ENCODE measurements at regions not wholly inside any gene's neighbourhood (a gene's known extent, or its start where the extent isn't known, plus 50 kb on each side); places are given as distances from the start of the nearest gene placed in this dataset.

DNA sequence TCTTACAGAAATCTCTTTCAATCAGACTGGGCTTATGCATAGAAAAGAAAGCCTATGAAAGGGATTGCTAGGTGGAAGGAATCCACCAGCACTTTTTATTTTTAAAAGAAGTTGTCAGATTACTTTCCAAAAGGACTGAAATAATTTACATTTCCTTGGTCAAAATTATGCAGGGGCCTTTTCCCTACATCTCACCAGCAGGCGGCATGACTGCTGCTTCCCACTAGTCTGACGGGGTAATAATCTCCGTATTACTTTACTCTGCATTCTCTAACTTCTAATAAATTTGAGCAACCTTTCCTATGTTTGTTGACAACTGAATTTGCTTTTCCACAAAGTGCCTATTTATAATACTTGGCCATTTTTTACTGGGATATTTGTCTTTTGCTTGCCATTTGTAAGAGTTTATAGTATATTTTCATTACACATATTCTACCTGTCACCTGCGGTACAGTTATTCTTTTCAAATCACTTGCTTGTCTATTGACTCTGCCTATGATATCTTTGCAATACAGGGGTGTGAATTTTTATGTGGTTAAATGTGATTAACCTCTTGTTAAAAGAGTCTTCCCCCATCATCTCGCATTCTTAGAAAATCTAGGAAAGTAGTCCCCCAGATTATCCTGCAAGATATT, 51.9 kb upstream of the USP47 start:
- no peak for DNase-seq (ENCODE audit: extremely low read depth, low read depth, low spot score)

DNA sequence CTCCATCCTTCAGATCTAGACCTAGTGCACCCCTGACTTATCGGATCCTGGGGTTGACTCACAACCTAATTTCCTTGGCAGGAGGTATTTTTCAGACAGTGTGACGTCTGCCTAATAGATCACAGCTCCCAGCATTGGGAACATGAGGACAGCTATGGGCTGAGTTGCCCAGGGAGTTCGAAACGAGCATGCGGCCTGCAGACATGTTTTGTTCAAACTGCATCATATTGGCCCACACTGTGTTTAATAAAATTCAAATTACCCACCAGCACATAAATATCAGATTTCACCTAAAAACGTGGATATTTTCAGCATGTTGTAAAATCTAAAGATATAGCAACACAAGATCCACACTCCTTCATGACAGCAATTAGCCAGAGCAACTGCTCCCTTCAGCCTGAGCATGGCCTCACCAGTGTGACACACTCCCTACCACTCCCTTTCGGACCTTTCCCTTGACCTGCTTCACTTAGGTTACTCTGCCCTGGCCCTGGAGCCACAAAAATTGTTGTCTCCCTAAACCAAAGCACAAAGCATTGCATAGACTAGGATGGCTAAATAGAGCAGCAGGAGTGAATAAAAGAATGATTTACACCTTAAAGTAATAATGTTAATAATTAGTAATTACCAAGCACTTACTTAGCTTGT, 53.6 kb upstream of the USP47 start:
- no peak for DNase-seq (ENCODE audit: extremely low read depth, low read depth, low spot score)

DNA sequence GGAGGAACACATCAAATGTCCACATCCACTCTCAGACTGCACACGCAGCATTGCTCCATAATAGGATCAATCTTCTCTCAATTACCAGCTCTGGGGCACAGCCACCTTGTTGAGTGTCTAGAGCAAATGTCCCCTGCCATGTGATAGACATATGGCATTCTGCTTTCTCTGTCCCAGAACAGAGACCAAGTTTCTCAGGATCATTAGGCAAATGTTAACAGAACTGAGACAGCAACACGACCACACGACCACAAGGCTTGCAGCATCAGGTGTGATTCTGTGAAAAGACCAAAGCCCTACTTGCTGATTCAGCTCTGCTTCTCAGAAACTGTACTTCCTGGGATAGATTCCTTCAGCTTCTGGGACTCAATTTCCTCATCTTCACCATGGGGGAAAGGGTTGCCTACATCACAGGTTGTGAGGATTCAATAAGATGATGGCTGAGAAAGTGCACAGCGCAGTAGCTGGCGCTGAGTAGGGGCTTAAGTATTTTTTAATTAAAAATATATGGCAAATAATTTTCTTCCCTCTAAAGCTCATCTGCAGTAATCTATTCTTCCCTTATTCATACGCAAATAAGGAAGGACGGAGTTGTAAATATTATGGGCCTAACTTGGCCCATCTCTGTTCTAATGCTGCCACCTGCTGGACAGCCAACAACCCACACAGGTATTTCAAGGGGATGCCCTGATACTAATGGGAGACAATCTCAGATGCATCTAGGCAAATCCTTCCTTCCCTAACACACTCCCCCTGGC, 54.3 kb upstream of the USP47 start:
- DNase-seq (ENCODE audit: extremely low read depth, low read depth, low spot score), result peak; percentile 31

DNA sequence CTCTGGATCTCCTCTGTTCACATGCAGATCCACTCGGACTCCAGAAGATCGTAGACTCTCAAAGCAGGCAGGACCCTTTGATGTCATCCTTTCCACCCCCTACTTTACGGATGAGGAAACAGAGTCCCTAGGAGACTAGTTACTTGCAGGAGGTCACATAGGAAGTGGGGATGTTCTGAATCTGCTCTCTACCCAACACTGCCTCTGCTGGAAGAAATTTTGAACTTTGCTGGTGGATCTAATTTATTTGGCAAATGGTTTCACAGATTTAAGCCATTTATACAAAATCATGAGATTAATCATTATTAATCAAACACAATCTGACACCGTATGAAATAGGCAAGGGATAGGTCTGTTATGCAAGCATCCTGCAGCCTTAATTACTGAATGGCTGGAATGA, 55.0 kb upstream of the USP47 start:
- no peak for DNase-seq (ENCODE audit: extremely low read depth, low read depth, low spot score)

DNA sequence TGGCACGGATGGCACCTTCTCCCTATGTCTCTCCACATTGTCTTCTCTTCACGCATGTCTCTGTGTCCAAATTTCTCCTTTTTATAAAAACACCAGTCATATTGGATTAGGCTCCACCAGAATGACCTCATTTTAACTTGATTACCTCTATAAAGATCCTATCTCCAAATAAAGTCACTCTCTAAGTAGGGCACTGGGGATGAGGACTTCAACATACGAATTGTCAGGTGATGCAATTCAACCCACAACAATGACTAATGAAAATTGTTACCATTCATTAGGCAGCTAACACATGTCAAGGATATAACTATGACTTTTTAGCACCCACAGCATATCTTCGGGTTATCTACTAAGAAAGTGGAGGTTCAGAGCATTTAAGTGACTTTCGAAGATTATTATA, 55.5 kb upstream of the USP47 start:
- DNase-seq (ENCODE audit: extremely low read depth, low read depth, low spot score), result no peak

DNA sequence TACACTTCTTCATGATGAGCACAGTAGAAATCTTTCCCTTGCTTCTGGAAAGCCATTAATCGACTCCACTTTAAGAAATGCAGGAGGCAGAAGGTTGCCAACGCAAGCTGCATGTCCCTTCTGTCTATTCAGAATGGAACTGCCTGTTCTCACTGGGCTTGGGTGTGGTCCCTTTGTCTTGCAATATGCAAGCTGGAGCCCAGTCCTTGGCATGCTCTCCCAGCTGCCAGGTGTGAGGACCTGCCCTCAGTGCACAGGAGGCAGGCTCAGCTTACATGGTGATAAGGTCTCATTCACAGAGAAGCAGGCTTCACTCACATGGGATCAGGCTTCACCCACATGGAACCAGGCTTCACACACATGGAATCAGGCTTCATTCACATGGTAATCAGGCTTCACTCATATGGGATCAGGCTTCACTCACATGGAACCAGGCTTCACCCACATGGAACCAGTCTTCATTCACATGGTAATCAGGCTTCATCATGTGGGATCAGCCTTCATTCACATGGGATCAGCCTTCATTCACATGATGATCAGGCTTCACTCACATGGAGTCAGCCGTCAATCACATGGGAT, 59.2 kb upstream of the USP47 start:
- no peak for DNase-seq (ENCODE audit: extremely low read depth, low read depth, low spot score)

DNA sequence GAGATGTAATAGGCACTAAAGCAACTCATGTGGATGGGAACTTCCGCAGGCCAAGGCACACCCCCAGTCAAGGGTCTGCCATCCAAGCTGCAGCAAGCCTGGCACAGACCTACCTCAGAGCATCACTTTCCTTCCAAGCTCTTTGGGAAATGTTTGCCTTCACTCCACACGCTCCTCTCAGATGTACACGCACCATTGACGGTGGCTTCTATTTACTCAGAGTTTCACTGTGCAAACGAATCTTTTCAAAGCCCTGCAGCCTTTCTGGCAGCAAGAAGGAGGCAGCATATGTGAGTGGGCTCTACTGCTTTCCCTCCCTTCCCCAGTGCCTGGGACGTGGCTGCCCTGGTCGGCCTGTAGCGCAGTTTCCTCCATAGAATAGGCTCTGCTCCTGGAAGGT, 60.9 kb upstream of the USP47 start:
- no peak for DNase-seq (ENCODE audit: extremely low read depth, low read depth, low spot score)

DNA sequence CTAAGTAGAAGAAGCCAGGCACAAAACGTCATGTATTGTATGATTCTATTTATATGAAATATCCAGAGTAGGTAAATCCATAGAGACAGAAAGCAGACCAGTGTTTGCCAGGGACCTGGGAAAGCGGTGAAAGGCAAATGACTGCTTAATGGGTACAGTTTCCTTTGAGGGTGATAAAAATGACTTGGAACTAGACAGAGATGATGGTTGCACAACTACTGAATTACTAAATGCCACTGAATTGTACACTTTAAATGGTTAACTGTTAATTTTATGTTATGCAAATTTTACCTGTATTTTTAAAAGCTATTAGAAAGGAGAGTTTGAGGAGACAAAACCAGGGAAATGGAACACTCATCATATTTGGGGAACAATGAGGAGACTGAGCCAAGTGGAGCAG, 61.8 kb upstream of the USP47 start:
- DNase-seq (ENCODE audit: extremely low read depth, low read depth, low spot score), result no peak

DNA sequence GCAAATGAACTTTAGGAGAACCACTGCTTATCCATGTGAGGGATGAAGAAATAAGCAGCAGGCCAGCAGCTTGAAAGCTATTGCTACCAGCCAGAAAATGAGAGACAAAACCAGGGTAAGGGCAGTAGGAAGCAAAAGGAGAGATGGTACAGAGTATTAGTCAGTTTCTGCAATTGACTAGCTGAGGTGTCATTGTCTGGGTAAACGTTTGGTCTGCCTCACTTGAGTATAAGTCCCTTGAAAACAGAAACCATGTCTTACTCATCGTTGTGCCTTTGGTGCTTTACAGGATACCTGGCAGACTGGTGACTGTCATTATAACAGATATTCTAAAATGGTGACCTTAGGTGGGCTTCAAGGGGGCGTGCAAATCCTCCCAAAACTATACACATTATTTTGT, 63.9 kb upstream of the USP47 start:
- no peak for DNase-seq (ENCODE audit: extremely low read depth, low read depth, low spot score)

DNA sequence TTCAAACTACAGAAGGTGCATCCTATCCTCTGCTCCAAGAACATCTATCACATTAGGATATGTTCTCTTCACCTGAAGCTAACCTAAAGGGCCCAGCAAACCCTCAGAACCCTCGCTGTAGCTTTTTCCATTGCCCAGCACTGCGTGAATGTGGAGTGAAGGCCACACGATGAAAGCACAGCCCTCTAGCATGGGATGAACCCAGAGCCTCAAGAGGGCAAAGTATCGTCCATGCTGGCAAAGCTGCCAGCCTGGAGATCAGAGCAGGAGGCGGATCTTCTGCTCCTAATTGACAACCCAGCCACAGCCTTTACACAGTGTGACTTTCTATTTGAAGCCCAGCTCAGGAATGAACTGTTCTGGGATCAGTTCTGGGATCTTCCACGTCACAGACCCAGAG, 65.1 kb upstream of the USP47 start:
- DNase-seq (ENCODE audit: extremely low read depth, low read depth, low spot score), result no peak

DNA sequence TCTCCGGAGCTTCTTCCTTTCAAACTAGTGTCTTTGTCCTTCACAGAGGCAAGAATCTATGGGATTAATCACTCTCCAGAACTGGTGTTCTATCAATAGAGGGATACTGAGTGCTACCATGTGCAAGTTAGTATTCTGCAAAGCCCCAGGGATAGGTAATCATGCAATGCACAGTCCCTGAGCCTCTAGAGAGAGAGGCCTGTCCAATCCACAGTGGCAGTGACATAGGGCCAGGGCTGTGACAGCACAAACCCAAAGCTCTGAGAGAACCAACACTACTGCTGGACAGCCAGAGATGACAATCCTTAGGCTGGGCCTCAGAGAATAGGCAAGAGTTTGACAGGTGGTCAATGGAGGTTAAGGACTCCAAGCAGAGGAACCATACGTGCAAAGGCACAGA, 66.8 kb upstream of the USP47 start:
- no peak for DNase-seq (ENCODE audit: extremely low read depth, low read depth, low spot score)

DNA sequence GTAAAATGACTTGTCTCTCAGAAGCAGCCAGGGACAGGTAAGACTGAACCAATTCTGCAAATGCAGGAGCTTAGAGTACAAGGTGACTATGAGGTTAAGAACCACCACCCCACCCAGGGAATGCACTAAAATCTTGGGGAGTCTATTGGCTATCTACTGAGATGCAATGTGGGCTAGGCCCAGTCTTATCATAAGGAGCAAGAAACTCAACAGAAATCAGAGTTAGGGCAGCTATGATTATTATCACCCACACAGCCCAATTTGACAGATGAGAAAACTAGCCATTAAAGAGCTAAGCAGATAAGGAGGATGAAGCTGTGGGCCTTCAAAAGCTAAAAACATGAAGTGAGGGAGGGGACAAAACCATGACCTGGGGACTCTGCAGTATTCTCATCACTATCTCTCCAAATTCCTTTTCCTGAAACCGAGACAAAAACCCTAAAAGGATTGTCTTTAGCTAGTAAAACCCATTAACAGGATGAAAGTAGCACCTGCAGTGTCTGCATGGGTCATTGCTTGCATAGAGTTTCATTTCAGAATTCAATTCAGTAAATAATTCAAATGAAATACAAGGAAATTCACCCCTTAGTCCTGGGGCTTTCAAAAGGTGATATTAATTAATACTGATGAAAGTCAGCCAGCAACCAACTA, 68.8 kb upstream of the USP47 start:
- DNase-seq (ENCODE audit: extremely low read depth, low read depth, low spot score), result no peak

DNA sequence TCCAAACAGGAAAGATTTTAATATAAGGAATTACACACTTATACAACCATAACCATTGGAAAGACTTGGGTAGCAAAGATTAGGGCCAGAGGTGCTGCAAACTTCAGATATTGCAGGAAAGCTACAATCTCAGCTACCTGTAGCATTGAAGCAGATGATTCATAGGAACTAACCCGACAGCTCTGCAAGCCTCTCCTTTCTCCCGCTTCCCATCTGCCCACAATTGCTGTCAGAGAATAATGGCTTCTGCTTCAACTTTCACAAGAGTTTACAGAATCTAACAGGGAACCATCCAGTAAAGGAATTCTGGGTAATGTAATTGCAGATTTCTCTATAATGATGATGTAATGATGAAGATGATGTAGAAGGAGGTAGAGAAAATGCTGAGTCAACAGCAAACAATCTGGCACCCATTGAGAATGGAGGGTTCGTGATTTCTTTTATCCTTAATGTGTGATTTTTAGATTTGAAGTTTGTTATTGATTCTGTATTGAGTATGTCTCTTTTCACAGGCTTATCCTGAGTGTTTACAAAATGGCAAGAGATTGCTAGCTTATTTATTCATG, 70.8 kb upstream of the USP47 start:
- no peak for DNase-seq (ENCODE audit: extremely low read depth, low read depth, low spot score)

DNA sequence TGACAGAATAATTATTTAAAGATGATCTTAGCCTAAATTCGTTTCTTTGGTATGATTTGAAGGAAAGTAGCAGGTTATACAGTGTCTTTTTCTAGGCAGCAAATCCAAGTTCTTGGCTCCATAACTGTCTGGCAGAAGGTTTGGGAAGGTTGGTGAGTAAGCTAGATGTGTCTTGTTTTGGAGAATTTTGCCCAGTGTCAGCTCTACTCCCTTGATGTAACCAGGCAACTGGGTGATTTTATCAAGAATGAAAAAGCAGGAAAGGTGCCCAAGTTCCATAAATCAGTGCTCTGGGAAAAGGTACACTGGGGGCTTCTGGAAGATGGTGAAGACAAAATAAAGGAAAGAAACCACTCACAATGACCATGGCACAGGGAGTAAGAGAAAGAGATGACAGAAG, 71.5 kb upstream of the USP47 start:
- no peak for DNase-seq (ENCODE audit: extremely low read depth, low read depth, low spot score)

DNA sequence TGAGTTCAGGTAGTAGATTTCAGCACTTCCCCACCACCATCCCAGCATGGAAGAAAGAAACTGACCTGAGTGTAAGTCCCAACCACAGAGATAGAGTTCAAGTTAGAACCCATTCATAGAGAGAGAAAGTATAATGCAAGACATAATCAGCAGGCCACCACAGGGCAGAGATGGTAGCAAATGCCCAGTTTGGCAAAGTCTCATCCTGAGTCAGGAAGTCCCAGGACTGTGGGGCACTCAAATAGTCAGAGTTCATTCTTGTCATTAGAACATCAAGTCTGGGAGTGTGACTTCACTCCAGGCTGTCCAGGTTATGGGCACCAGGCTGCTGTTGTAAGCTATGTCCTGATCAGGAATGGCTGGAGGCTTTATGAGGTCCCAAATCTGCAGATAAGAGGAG, 72.0 kb upstream of the USP47 start:
- no peak for DNase-seq (ENCODE audit: extremely low read depth, low read depth, low spot score)

DNA sequence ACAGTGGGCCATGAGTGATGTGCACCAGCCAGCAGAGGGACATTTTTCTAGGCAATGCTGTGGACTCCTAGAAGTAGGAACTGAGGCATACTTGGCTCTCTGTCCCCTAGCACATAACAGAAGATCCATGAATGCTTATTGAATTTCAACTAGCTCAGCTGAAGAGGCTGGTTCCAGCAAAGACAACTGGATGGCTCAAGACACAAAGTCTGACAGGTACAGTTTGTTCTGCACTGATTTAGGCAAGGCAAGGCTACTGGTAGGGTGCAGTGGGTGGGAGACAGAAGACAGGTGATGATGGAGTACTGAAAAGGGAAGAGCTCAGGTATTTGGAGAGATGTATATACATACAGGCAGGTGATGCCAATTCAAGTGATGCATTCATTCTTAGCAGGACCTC, 72.4 kb upstream of the USP47 start:
- no peak for DNase-seq (ENCODE audit: extremely low read depth, low read depth, low spot score)

DNA sequence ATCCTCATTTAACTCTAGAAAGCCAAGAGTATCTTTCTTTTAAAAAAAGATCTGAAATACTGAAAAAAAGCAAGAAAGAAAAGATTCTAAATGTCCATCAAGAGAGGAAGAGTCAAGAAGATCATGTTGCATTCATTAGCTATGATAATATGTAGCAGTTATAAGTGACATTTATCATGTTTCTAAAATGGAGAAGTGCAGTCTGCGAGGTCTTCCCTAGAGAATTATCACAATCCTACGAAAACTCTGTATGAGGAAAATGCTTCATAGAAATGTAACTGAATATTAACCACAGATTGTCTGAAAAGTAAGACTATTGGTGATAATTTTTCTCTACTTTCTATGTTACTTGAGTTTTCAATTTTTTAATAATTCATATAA, 77.4 kb upstream of the USP47 start:
- DNase-seq (ENCODE audit: extremely low read depth, low read depth, low spot score), result no peak

DNA sequence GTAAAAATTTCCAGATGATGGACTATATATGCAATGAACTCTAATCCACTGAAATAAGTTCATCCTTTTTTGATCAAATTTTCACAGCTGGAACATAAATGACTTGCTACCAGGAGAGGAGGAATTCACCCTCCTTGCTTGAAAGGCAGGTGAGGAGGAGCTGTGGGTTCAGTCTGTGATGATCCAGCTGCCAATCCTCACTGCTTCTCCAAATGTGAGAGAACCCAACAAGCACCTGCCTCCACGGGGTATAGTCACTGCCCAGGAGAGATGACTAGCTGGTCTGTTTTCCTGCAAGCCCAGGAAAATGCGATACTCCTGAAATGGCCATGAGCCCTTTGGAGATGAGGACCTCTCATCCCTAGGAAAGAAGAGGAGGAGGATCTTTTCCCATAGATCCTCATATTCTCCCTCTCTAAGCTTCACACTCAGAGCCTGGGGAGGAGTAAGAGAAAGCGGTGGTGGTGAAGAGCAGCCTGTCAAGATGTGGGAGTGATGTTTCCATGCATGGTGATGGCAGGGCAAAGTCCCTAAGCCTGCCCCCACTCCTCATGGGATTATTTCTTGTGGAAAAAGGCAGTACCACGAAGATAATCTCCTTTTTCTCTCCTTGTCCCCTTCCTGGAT, 77.9 kb upstream of the USP47 start:
- no peak for DNase-seq (ENCODE audit: extremely low read depth, low read depth, low spot score)

DNA sequence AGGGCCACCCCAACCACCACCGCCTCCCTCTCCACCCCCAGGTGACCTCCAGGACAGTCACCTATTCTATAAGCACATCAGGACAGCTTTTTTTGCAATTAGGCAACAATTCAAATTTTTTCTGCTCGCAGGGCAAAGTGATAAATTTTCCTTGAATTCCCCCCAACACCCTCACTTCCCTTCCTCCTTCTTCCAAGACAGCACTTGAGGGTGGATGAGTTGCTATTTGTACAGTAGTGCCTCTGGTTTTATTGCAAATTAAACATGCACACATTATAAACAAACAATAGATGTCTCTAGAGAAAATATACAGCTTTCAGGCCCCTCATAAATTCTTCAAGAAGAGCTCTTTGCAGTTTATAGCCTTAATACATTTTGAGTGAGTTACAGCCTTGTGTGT, 80.9 kb upstream of the USP47 start:
- DNase-seq (ENCODE audit: extremely low read depth, low read depth, low spot score), result no peak

DNA sequence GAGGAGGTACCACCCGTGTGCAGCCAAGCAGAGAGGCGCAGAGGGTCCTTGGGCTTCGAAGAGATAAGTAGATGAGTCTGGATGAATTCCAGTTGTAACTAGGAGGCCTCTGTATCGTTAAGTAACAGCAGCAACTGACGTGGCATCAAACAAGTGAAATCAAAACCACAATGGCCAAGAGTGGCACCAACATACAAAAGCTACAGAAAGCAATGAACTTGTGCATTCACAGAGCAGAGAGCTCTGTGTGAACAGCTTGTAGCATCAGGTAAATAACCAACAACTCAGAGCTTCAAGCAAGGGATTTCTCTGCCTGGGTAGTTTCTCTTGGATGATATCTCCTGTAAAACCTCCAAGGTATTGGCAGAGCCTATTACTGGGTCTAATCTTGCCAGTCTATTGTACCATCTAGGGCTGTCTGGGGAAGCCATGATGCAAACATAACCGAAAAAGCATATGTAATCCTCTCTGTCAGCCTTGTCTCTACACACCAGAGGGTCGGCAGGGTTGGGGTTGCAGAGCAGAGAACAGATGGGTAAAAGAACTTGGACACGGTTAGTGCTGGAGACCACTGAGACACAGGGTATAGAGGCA, 83.1 kb upstream of the USP47 start:
- no peak for DNase-seq (ENCODE audit: extremely low read depth, low read depth, low spot score)

Measured in glomerular endothelial cell (primary cell).